ENCODE measurements at regions not wholly inside any gene's neighbourhood (a gene's known extent, or its start where the extent isn't known, plus 50 kb on each side); places are given as distances from the start of the nearest gene placed in this dataset.

DNA sequence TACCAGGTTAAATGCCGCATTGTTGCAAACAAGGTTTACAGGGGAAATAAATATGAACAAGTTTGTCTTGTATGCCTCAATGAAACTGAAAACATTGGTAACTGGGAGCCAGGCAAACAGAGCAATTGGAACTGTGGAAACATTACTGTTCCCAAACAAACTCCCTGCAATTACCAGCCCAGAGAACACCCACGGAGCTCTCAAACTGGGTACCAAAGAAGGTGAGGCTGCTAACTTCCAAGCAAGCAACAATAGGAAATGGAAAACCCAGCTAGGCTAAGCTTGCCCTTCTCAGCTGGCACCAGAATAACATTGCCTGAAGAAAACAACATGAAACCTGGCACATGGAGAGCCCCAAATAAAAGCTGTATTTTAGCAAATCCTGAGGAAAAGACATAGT is 218.9 kb upstream of the THRB start:
- TF ChIP-seq, protein P1, sequence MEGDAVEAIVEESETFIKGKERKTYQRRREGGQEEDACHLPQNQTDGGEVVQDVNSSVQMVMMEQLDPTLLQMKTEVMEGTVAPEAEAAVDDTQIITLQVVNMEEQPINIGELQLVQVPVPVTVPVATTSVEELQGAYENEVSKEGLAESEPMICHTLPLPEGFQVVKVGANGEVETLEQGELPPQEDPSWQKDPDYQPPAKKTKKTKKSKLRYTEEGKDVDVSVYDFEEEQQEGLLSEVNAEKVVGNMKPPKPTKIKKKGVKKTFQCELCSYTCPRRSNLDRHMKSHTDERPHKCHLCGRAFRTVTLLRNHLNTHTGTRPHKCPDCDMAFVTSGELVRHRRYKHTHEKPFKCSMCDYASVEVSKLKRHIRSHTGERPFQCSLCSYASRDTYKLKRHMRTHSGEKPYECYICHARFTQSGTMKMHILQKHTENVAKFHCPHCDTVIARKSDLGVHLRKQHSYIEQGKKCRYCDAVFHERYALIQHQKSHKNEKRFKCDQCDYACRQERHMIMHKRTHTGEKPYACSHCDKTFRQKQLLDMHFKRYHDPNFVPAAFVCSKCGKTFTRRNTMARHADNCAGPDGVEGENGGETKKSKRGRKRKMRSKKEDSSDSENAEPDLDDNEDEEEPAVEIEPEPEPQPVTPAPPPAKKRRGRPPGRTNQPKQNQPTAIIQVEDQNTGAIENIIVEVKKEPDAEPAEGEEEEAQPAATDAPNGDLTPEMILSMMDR (IDR thresholded peaks at IDR 0.05), result no peak
- no peak for TF ChIP-seq POLR2A (IDR thresholded peaks at IDR 0.05)

Measured in right lobe of liver (tissue), 4 donors.